ENCODE measurements at regions not wholly inside any gene's neighbourhood (a gene's known extent, or its start where the extent isn't known, plus 50 kb on each side); places are given as distances from the start of the nearest gene placed in this dataset.
"Not testable (repeated sequence)": the region's sequence is repeated elsewhere in the genome, so short reads cannot be mapped to it uniquely, and the experiment has no call there.

DNA sequence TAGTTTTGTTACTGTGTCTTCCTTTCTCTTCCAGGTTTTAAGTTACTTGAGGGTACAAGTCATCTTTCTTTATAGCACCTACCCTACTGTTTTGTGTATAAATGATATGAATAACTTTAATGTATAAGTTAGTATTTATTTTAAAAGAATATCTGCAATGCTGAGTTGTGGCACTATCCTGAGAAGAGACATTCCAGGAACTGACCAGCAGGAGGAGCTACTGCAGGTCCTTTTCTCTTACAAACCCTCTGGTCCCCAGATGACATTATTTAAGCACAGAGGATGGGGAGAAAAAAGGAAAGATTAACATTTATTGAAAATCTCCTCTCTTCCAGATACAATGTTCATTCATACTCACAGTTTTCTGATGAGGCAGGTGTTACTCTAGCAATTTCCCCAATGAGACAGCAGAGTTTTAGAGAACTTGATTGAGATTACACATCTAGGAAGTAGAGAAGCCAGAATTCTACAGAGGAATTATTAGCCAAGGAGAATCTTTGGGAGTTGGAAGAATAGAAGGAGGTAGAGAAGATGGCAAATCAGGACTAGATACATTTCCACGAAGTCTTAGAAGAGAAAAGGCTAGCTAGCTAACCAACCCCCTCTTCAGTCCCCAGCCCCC, 541.2 kb upstream of the API5 start:
- DNase-seq (ENCODE audit: low read depth), result no peak

DNA sequence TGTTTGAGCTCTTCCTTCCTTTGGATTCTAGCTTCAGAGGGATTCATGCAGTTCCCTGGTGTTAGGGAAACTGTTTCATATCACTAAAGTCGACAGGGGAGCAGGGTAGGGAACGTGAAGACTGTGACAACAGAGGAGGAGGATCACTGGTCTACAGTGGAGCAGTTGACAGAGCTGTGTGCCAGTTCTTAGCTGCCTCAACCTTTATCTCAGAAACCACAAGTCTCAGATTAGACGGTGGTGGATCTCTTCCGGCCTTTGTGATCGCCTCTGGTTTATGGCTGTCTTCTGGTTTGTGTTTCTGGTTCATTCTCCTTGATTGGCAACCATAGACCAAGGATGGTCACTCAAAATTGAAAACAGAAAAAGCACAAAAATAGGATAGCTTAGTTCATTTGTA, 538.9 kb upstream of the API5 start:
- DNase-seq (ENCODE audit: low read depth), result no peak

DNA sequence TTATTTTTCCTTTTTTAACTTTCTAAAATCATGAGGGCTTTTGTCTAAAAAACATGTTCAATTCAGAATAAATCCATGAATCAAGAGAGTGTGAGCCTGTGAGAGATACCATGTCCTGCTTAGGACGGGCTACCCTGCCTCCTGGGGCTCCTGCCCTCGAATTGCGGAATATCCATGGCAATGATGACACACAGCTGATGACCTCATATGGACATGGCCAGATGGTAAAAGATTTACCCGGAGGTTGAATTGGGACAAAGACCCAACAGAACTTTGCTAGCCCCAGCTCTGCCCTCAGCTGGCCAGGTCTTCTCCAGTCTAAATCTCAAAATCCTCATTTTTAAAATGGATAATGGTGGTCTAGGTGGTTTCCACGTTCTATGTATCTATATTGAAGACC, 538.1 kb upstream of the API5 start:
- DNase-seq (ENCODE audit: low read depth), result no peak

DNA sequence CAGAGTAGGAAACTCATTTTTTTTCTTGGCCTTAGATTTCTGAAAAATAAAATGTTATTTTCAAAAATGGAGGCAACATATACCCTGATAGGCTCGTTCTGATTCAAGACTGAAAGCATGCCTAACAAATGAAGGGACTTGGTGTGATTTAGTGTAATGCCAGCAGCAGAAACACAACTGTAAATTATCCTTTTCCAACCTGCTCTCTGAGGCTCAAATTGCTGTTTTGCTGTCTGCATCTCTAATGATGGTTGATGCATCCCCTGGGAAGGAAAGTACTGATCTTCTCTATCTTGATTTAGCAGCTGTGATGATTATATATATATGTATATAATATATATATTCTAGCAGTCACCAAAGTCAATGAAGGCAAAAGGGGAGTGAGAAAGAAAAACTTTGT, 537.2 kb upstream of the API5 start:
- DNase-seq (ENCODE audit: low read depth), result no peak

DNA sequence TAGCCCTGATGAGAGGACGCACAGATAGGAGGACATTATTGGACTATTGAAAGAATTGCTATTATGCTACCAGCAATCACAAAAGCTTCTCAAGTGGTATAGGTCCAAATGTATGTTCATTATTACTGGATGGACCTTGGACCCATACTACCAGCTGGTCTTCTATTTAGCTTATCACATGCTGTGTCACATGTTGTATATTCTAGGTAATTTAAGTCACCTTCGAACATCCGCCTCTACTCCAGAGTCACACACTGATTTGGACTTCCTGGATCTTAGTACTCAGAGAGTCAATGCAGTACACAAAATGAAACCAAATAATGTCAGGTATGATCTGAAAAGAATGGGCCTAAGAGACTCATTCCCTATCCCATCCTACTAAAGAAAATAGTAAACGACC, 534.0 kb upstream of the API5 start:
- no peak for DNase-seq (ENCODE audit: low read depth)

DNA sequence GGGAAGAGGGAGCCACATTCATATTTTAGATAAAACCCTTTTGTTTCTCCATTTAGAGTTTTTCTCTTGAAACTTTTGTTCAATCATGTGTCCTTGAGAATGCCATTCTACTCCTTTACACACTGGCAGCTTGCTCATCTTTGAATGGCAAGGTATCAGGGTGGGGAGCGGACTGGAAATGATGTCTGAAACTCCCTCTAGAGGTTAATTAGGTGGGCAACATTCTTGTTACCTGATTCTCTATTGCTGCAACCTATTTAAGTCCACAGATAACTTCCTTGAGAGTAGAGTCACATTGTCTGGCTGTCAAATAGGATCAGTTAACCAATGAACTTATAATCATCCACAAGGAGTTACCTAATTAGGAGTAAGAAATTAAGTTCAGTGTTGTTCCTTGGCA, 533.6 kb upstream of the API5 start:
- no peak for DNase-seq (ENCODE audit: low read depth)

DNA sequence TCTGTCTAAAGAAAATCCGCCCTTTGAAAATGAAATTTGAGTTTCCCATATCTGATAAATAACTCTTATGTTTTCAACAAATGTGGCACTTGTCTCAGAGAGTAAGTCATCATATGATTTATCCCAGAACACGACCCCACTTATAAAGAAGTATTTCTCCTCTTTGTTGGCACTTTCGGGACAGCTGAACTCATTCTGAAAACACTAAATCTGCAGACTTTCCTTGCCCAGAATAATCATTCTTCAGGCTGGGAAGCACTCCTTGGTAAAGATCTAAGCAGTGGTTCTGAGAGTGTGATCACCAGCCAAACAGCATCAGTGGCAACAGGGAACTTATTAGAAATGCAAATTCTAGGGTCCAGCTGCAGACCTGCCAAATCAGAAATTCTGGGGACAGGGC, 532.2 kb upstream of the API5 start:
- no peak for DNase-seq (ENCODE audit: low read depth)

DNA sequence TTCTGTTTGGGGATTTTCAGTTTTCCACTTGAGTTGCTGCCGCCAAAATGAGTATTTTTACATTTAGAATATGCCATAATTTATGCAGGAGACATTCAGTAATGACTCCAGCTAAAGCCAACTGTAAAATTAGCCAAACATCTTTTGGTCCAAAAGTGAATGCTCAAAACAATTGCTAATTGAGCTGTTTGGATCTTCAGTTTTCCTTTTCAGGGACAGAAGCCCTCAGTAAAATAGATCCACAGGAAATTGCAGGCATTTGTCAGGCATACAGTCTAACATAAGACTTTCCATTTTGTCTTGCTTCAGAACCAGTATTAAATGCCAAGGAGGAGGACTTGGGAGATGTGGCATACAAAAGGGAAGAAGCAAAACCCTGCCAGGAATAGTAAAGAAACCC, 524.8 kb upstream of the API5 start:
- no peak for DNase-seq (ENCODE audit: low read depth)

DNA sequence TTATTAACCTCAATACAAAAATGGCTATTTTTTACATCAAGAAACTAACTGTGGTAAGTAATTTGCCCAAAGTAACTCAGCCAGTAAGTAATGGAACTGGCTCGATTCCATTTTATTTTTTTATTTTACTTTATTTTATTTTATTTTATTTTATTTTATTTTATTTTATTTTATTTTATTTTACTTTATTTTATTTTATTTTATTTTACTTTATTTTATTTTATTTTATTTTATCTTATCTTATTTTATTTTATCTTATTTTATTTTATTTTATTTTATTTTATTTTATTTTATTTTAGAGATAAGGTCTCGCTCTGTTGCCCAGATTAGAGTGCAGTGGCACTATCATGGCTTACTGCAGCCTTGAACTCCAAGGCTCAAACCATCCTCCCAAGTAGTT, 516.3 kb upstream of the API5 start:
- not testable (repeated sequence) for DNase-seq (ENCODE audit: low read depth)

DNA sequence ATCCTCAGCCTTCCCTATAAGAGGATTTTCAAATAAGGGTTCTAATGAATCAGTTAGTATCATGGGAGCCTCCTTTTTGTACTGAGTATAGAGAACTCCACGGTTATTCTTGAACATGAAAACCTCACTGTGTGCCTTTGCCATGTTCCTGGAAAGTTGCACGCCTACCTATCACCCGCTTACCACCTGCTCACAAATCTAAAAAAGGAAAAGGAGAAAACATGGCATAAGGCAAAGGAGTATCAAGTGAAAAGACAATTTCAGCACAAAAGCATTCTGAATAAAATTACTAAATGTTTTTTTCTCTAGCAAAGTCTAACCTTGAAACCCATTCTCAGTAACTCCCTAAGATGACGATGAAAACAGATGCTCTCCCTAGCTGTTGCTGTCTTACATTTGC, 511.8 kb upstream of the API5 start:
- no peak for DNase-seq (ENCODE audit: low read depth)

DNA sequence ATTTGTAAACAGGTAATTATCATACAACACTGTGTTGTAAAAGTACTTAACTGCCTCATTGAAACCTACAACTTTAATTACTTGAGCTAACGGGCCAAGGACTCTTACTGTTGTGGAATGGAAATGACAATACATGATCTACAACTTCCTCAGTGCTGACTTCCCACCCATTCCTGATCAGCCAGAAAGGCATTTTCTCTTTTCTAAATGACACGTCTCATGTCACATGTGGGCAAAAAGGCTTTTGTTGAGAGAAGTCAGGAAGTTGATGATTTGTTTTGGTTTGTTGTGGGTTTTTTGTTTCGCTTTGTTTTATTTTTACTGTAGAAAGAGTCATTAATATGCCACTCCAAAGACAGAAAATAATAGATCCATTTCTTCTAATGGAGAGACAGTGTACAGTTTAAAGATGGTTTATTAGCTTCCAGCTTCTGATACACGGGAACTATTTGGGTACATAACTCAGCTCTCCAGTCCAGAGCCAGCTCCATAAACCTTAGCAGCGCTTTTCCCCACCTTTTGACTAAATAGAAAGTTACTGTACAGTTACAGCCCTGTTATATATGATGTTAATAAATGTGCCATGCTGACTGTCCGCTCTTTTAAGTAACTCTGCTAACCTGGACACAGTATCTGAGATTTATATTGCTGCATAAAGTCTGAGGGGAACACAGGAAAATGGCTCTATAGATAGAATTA, 509.4 kb upstream of the API5 start:
- DNase-seq (ENCODE audit: low read depth), result no peak

DNA sequence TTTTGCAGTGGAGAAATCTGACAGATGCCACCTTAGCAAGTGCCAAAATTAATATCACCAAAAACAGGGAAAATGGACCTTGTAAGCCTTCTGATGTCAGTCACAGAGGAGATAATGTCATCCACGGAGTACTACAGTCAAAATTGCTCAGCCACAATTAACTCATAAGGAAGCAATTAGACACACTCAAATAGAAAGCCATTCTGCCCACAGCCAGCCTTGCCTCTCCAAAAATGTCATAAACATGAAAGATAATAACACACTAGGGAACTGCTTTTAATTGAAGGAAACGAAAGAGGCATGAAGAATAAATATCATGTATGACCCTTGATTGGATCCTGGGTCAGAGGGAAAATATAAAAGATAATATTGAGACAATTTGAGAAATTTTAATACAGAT, 505.6 kb upstream of the API5 start:
- DNase-seq (ENCODE audit: low read depth), result no peak

DNA sequence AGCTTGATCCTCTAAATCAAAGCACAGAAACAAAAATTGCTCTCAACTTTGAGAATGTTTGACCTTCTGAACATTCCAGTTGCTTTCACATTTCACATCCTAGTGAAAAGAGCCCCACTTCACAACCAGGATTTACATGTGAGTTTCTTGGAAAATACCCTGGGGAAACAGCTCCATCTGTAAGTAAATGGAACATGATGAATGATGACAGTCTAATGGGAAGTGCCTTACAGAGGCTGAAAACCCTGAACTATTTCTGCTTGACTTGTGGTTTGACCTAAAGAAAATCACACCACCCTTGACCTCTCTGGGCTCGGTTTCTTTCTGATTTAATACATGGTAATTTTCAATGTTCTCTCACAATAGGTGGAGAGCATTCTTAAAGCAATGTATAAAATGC, 499.4 kb upstream of the API5 start:
- DNase-seq (ENCODE audit: low read depth), result no peak

DNA sequence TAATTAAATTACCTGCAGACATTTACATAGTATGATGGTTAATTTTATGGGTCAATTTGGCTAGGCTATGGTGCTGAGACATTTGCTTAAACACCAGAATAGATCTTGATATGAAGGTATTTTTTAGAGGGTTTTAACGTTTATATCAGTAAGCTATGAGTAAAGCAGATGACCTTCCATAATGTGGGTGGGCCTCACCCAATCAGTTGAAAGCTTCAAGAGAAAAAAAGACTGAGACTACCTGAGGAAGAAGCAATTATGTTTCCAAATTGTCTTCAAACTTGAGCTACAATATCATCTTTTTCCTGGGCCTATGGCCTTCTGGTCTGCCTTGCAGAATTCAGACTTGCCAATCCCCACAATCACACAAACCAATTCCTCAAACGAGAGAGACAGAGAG, 498.8 kb upstream of the API5 start:
- DNase-seq (ENCODE audit: low read depth), result no peak

DNA sequence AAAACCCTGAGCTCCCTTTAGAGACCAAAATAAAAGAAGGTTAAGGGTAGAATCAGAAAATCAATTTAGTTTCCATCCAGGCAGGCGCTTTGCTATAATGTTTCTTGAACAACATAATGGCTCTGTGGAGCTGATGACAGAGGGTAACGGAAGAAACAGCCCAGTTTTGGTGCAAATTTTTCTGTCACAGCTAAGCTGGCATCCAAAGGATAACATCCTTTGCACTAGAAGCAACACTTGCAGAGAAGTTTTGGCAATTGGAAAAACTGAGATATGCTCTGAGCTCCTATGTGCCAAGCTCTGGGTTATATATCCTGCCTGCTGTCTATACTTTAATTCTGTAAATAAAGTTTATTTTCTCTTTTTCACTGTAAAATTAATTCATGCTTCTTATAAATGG, 495.3 kb upstream of the API5 start:
- no peak for DNase-seq (ENCODE audit: low read depth)

DNA sequence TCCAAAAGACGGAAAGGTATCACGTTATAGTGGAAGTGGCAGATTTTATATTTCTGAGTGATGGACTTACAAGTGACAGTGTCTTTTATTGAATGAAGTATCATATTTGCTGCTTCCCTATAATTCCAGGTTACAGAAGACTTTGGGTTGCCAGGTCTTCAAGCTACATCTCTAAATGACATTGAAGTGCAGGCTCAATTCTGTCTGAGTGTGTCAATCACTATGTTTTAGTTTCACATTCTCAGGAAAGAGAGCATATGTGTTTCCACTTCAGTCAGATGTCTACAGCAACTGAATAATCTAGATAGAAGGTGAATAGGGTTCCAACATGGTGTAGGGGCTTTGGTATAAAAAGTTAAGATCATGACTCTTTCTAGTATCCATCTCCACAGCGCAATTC, 492.7 kb upstream of the API5 start:
- no peak for DNase-seq (ENCODE audit: low read depth)

DNA sequence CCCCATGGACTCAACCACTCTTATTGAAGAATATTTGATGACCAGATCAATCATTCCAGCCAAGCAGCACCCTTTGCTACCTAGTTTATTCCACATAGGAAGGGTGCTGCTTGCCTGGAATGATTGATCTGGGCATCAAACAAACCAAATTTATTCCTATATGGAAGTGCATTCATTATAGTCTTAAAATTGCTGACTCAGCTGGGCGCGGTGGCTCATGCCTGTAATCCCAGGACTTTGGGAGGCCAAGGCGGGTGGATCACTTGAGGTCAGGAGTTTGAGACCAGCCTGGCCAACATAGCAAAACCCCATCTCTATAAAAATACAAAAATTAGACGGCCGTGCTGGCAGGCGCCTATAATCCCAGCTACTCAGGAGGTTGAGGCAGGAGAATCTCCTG, 489.6 kb upstream of the API5 start:
- not testable (repeated sequence) for DNase-seq (ENCODE audit: low read depth)

DNA sequence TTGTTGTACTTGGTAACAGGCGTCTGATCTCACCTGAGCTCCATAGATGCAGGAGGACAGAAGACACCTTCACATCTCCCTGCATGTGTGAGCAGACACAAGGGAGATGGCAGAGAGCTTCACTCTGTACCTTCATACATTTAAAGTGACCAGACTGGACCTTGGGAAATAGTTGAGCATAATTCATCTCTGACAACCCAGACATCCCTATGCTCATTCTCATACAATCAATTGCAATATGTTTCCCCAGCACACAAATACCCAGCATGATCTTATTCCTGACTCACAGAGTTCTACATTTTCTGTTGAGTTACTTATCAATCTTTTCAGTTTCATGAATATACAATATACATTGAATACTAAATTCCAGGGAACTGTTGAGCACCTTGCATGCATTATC, 488.2 kb upstream of the API5 start:
- DNase-seq (ENCODE audit: low read depth), result no peak

DNA sequence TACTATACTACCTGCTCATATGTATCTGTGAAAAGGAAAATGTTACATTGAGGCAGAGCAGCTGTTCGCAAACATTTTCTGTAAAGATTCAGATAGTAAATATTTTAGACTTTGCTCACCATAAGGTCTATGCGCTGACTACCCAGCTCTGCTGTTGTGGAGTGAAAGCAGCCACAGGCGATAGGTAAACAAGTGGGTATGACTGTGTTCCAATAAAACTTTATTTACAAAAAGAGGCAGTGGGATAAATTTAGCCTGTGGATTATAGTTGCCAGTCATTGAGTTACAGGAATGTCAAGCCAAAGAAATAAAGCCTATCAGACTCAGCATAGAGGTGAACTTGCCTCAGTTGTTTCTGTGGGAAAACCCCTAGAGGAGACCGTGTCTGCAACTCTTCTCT, 487.7 kb upstream of the API5 start:
- DNase-seq (ENCODE audit: low read depth), result no peak

DNA sequence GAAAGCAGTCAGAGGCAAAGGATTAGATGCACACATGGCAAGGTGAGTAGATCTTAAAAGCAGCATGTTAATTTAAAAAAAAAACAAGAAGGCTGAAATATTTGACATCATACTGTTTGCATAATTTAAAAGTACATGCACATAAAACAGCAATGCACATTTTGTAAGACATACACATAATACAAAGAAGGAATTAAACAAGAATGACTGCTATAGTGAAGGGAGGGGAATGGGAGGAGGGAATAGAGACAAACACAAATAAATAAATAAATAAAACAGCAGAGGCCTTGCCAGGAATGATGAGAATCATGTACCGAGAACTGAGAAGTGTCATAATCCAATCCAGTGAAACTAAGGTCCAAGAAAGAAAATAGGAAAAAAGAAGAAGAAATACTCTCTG, 486.2 kb upstream of the API5 start:
- no peak for DNase-seq (ENCODE audit: low read depth)

DNA sequence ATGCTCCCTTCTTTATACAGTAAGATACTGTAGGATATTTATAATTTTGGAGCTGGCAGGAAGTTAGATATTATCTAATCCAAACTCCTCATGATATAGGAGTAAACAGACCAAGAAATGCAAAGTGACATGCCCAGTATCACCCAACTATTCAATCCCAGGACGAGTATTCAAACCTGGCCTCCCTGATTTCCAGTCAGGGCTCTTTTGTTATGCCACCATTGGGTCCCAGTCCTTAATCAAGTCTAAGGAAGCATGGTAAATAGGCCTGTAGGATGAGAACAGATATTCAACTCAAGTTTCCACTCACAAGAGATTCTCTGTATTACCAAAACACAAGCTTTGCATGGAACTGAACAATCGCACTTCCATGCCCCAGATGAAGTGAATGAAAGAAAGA, 484.0 kb upstream of the API5 start:
- no peak for DNase-seq (ENCODE audit: low read depth)

DNA sequence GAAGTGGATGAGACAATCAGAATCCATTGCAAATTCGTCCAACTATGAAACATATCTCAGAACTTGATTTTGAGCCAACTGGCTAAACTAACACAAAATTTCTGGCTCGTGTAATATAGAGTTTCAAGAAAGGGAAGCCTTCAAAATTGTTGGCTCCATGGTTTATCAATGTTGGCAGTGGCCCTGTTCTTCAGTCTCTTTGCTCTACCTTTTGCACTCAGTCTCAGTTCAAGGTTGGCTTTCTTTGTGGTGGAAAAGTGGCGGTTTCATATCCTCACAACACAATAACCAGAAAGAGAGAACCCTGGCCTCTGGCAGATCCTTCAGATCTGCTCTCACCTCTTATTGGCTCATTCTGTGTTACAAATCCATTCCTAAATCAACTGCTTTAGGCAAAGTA, 473.8 kb upstream of the API5 start:
- no peak for DNase-seq (ENCODE audit: low read depth)

DNA sequence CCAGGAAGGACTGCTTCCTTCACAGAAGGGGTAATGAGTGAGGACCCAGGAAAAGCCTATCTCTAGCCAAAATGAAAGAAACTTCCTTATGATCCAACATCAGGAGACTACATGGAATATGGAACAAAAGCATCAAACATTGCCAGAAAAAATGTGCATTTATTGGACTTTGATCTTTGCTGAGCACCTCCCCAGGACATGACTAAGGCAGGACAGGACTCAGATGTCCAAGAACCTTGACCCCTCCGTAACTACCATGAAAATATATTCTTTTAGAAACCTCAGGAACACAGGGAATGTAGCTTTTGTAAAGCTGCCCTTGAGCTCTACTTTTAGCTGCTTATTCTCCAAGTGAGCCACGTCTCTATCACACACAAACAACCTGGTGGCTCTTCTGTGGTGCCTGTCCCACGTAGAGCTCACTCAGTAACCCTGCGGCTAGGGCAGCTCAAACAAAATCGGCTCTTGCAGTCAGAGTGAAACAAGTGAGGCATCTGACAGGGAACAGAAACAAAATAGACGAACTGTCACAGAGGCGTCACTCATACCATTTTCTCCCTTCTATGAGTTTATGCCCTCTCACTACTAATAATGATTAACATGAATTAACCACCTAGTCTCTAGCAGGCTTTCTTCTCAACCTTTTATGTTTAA, 471.5 kb upstream of the API5 start:
- DNase-seq (ENCODE audit: low read depth), result no peak

DNA sequence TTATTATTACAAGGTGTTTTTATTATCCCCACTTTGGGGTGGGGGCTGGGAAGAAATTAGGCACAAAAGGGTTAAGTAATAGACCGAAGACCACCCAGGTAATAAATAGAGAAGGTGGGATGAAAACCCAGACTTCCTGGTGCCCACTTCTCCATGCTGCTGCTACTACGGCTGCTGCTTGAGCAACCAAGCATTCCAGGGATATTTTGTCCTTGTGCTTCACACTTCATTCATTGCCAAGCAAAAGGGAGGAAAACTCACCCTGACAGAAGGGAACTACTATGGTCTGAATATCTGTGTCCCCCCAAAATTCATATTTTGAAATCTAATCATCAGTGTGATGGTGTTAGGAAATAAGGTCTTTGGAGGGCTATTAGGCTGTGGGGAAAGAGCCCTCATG, 470.9 kb upstream of the API5 start:
- no peak for DNase-seq (ENCODE audit: low read depth)

Data from GM04503 (cell line).